Activated effector memory CD4-positive, alpha-beta T cell treated with anti-CD3 and anti-CD28 coated beads, Interleukin-2, amount 50 U/mL, for 16 hours (primary cell): ENCODE measurements at regions not wholly inside any gene's neighbourhood (a gene's known extent, or its start where the extent isn't known, plus 50 kb on each side); places are given as distances from the start of the nearest gene placed in this dataset.
A peak's percentile ranks its signal among the peaks of the same experiment; 100 is the strongest.
"Not testable (repeated sequence)": the region's sequence is repeated elsewhere in the genome, so short reads cannot be mapped to it uniquely, and the experiment has no call there.

ENCODE experiments used
- DNase-seq: peaks from one replicate; pipeline ENCODE4 v3.0.0-alpha.2; 2020

- peak; percentile 22 for DNase-seq
These were observed 247.2 kb downstream of the AACS start for GRCh38 chr12:125312471-125312870.

- no peak for DNase-seq
These were observed 249.0 kb downstream of the AACS start for GRCh38 chr12:125314051-125314755.

- no peak for DNase-seq
These were observed 250.5 kb downstream of the AACS start for GRCh38 chr12:125315771-125316170.

- peak; percentile 9 for DNase-seq
These were observed 254.9 kb downstream of the AACS start for GRCh38 chr12:125320177-125320576.

- DNase-seq, result no peak
These were observed 259.7 kb downstream of the AACS start for GRCh38 chr12:125324861-125325490.

- no peak for DNase-seq
These were observed 264.2 kb downstream of the AACS start for GRCh38 chr12:125329239-125330102.

GRCh38 chr12:125330645-125331341 is 265.6 kb downstream of the AACS start:
- DNase-seq, result peak; percentile 78

GRCh38 chr12:125331342-125332052 is 266.3 kb downstream of the AACS start:
- no peak for DNase-seq

- DNase-seq, result no peak
These were observed 267.7 kb downstream of the AACS start for GRCh38 chr12:125332900-125333299.

- no peak for DNase-seq
These were observed 271.0 kb downstream of the AACS start for GRCh38 chr12:125336246-125336645.

GRCh38 chr12:125340791-125341190 is 275.6 kb downstream of the AACS start:
- DNase-seq, result no peak

GRCh38 chr12:125341422-125341821 is 276.2 kb downstream of the AACS start:
- no peak for DNase-seq

- no peak for DNase-seq
These were observed 278.4 kb downstream of the AACS start for GRCh38 chr12:125343649-125344048.

GRCh38 chr12:125346362-125346761 is 281.1 kb downstream of the AACS start:
- no peak for DNase-seq

GRCh38 chr12:125351788-125352187 is 286.6 kb downstream of the AACS start:
- no peak for DNase-seq

- DNase-seq, result not testable (repeated sequence)
These were observed 287.8 kb downstream of the AACS start for GRCh38 chr12:125353002-125353401.

GRCh38 chr12:125353871-125354270 is 288.6 kb downstream of the AACS start:
- no peak for DNase-seq

GRCh38 chr12:125355614-125356013 is 290.4 kb downstream of the AACS start:
- DNase-seq, result no peak

GRCh38 chr12:125356111-125356510 is 290.9 kb downstream of the AACS start:
- DNase-seq, result no peak

GRCh38 chr12:125357561-125357960 is 292.3 kb downstream of the AACS start:
- no peak for DNase-seq

- DNase-seq, result no peak
These were observed 295.3 kb downstream of the AACS start for GRCh38 chr12:125360540-125360939.

GRCh38 chr12:125371033-125371432 is 305.8 kb downstream of the AACS start:
- no peak for DNase-seq
